Panc1 (cell line): ENCODE measurements at regions not wholly inside any gene's neighbourhood (a gene's known extent, or its start where the extent isn't known, plus 50 kb on each side); places are given as distances from the start of the nearest gene placed in this dataset.
A peak's percentile ranks its signal among the peaks of the same experiment; 100 is the strongest.

ENCODE experiments used
- ATAC-seq: fragments of 200-7000 bp; cut with Tn5 transposase; 2 replicates; pipeline ENCODE4 v1.9.1; 2020; ENCODE audit warnings: mild to moderate bottlenecking, moderate library complexity
- BruUV-seq: library from RNA; stranded (reverse); fragments of 400-500 nt; replicated peaks from 2 replicates; lab custom pipeline; 2021; lab: Mats Ljungman, UMichigan
- CTCF ChIA-PET: fragments of 300-600 bp; sonication (Branson Sonifier 250); formaldehyde crosslinking; loops from one replicate; lab custom pipeline; 2022; ENCODE audit warnings: antibody characterized with exemption; lab: Charles Lee
- POLR2A ChIA-PET: fragments of 300-600 bp; sonication (Branson Sonifier 250); formaldehyde crosslinking; loops from one replicate; lab custom pipeline; 2022; ENCODE audit warnings: antibody characterized with exemption; lab: Charles Lee
- DNase-seq: peaks from one replicate; pipeline ENCODE4 v3.0.0-alpha.2; 2010; ENCODE audit warnings: low read depth, low spot score
- H3K27ac ChIP-seq: 2 replicates; pipeline ENCODE4 v1.5.1; 2011; ENCODE audit warnings: mild to moderate bottlenecking, low read length, inconsistent platforms
- H3K27me3 ChIP-seq: fragments of 200-500 bp; sonication (Bioruptor generic); 2 replicates; pipeline ENCODE4 v1.6.0; 2014; ENCODE audit warnings: low read length, inconsistent platforms; ENCODE audit not compliant: control insufficient read depth, insufficient read depth
- H3K36me3 ChIP-seq: fragments of 200-500 bp; sonication (Bioruptor generic); 2 replicates; pipeline ENCODE4 v1.5.1; 2014; ENCODE audit warnings: inconsistent platforms, mild to moderate bottlenecking, low read length, moderate library complexity; ENCODE audit not compliant: control insufficient read depth, insufficient read depth
- H3K4me1 ChIP-seq: 2 replicates; pipeline ENCODE4 v1.5.1; 2011; ENCODE audit warnings: inconsistent platforms, mild to moderate bottlenecking, low read length, moderate library complexity; ENCODE audit not compliant: control insufficient read depth, insufficient read depth
- H3K4me3 ChIP-seq, 2 experiments: 2 replicates each; pipeline ENCODE4 v1.5.1; 2011 to 2012; ENCODE audit warnings: low read depth in 2 of 2, low read length in 2 of 2, mild to moderate bottlenecking in 2 of 2, inconsistent platforms in 1 of 2, moderate library complexity in 1 of 2
- H3K9me3 ChIP-seq: fragments of 200-500 bp; sonication (Bioruptor generic); 2 replicates; pipeline ENCODE4 v1.5.1; 2014; ENCODE audit warnings: low read depth, mild to moderate bottlenecking, inconsistent platforms, low read length, moderate library complexity; ENCODE audit not compliant: control insufficient read depth, insufficient read depth
- POLR2AphosphoS5 ChIP-seq: IDR thresholded peaks from 2 replicates; pipeline ENCODE4 v1.6.1; 2012; ENCODE audit warnings: mild to moderate bottlenecking, low read depth, low read length, moderate library complexity
- SIN3A ChIP-seq: IDR thresholded peaks from 2 replicates; pipeline ENCODE4 v1.6.1; 2012; ENCODE audit warnings: low read depth, mild to moderate bottlenecking, low read length, moderate library complexity, borderline replicate concordance; ENCODE audit not compliant: insufficient read depth
- TCF7L2 ChIP-seq: IDR thresholded peaks from 2 replicates; pipeline ENCODE4 v1.6.1; 2011; ENCODE audit warnings: mild to moderate bottlenecking, low read depth, low read length, inconsistent platforms
- in situ Hi-C: cut with HindIII; loops from 2 replicates; pipeline ENCODE4 v1.10.0; 2016; ENCODE audit warnings: low sequenced_read_pairs, low pct_unique_long_range_greater_than_20kb
- intact Hi-C: fragments of 100-400 bp; cut with micrococcal nuclease; formaldehyde crosslinking; loops from one replicate; pipeline ENCODE4 v1.10.0; 2022; ENCODE audit not compliant: unreplicated experiment
- TF ChIP-seq, protein P1 (sequence below): fragments of 450-650 bp; IDR thresholded peaks from 2 replicates; pipeline ENCODE4 v1.5.1; 2017; ENCODE audit warnings: mild to moderate bottlenecking
- TF ChIP-seq, protein P2 (sequence below), 2 experiments: IDR thresholded peaks; 2 replicates each; pipeline ENCODE4 v1.6.1; 2011 to 2012; ENCODE audit warnings: low read depth in 2 of 2, control low read depth in 1 of 2, low read length in 1 of 2, mild to moderate bottlenecking in 1 of 2, moderate library complexity in 1 of 2; ENCODE audit not compliant: insufficient read depth in 1 of 2

DNA sequence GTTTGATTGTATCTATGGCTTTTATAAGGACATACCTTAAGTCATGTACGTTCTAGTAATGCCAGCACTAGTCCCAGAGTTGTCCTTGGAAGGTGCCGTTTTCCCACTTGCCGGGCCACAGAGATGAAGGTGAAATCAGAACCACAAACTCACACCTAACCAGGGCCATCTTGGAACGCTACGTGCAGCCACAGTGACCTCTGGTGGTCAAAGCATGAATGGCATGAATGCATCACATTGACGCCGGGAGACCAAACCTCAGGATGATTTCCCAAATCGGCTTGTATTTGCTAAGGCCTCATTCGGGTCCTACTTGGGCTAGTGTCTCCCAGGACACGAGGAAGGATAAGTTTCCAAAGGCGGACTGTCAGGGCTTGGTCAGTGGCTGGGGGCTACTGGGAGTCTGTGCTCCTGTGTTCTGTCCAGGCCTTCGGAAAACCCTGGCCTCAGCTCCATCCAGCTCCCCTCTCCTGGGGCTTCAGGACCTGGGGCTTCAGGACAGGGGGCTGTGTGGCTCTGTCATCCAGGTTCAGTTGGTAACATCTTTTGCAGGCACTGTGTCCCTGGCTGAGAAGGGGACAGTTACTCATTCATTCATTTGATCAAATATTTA is 260.5 kb downstream of the PRDM2 start:
- BruUV-seq = no TSS peak

DNA sequence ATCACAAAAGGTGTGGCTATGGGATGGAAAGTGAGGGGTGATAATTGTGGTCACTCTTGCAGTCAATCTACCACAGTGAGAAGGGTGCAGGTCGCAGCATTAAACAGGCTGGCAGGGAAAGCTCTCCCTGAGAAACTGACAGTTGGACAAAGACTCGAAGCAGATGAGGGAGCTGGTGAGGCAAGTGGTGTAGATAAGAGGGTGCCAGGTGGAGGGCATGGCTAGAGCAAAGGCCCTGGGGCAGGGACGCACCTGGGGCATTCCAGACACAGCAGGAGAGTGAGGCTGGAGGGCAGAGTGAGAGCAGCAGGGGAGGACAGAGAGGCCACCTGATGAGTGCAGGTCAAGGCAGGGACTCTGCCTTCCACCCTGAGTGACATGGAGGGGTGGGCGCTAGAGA is 264.8 kb downstream of the PRDM2 start:
- in situ Hi-C loops = no loop called here
- TF ChIP-seq TCF7L2 (no peak), SIN3A (no peak), POLR2AphosphoS5 (no peak)
- TF ChIP-seq, protein P1, sequence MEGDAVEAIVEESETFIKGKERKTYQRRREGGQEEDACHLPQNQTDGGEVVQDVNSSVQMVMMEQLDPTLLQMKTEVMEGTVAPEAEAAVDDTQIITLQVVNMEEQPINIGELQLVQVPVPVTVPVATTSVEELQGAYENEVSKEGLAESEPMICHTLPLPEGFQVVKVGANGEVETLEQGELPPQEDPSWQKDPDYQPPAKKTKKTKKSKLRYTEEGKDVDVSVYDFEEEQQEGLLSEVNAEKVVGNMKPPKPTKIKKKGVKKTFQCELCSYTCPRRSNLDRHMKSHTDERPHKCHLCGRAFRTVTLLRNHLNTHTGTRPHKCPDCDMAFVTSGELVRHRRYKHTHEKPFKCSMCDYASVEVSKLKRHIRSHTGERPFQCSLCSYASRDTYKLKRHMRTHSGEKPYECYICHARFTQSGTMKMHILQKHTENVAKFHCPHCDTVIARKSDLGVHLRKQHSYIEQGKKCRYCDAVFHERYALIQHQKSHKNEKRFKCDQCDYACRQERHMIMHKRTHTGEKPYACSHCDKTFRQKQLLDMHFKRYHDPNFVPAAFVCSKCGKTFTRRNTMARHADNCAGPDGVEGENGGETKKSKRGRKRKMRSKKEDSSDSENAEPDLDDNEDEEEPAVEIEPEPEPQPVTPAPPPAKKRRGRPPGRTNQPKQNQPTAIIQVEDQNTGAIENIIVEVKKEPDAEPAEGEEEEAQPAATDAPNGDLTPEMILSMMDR = no peak
- TF ChIP-seq, protein P2, sequence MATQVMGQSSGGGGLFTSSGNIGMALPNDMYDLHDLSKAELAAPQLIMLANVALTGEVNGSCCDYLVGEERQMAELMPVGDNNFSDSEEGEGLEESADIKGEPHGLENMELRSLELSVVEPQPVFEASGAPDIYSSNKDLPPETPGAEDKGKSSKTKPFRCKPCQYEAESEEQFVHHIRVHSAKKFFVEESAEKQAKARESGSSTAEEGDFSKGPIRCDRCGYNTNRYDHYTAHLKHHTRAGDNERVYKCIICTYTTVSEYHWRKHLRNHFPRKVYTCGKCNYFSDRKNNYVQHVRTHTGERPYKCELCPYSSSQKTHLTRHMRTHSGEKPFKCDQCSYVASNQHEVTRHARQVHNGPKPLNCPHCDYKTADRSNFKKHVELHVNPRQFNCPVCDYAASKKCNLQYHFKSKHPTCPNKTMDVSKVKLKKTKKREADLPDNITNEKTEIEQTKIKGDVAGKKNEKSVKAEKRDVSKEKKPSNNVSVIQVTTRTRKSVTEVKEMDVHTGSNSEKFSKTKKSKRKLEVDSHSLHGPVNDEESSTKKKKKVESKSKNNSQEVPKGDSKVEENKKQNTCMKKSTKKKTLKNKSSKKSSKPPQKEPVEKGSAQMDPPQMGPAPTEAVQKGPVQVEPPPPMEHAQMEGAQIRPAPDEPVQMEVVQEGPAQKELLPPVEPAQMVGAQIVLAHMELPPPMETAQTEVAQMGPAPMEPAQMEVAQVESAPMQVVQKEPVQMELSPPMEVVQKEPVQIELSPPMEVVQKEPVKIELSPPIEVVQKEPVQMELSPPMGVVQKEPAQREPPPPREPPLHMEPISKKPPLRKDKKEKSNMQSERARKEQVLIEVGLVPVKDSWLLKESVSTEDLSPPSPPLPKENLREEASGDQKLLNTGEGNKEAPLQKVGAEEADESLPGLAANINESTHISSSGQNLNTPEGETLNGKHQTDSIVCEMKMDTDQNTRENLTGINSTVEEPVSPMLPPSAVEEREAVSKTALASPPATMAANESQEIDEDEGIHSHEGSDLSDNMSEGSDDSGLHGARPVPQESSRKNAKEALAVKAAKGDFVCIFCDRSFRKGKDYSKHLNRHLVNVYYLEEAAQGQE (IDR thresholded peaks at IDR 0.05; ENCODE audit: insufficient read depth in 1 of 2, low read depth in 2 of 2, low read length in 1 of 2) = no peak
- no peaks in the 10 kb centered on the region for H3K36me3 ChIP-seq
- no peaks in the 10 kb centered on the region for H3K4me1 ChIP-seq
- intact Hi-C loops = loop anchor here (2.0 to 5.0 kb wide), 2 partner anchors 297 to 1082 kb away; no protein-coding TSS in a partner anchor
- ChIA-PET CTCF (no interaction called here), POLR2A (no interaction called here)
- no peak overlapping the region for H3K4me3 ChIP-seq
- no peaks in the 10 kb centered on the region for H3K9me3 ChIP-seq
- BruUV-seq = no TSS peak
- no peak for DNase-seq
- peaks cover 2% of the 10 kb centered on the region; the same call in 1 of the 2 replicates for H3K27me3 ChIP-seq
- H3K27ac ChIP-seq = no peak overlapping the region
- ATAC-seq = no peak

More for the DNA sequence above, 260.5 kb downstream of the PRDM2 start:
- no peak overlapping the region for H3K27ac ChIP-seq
- no peak for TF ChIP-seq TCF7L2
- TF ChIP-seq, protein P1 = peak; percentile 95
- intact Hi-C loops (loop anchor here (2.0 to 5.0 kb wide), 2 partner anchors 132 to 293 kb away; no protein-coding TSS in a partner anchor), in situ Hi-C loops (no loop called here)
- ATAC-seq = peak; percentile 86
- CTCF ChIA-PET = interaction anchor here (0.7 kb wide), 1 partner anchor 12 kb away, joined by 3 read pairs; no protein-coding TSS in a partner anchor
- H3K27me3 ChIP-seq = peaks cover 2% of the 10 kb centered on the region; the same call in 1 of the 2 replicates
- no peaks in the 10 kb centered on the region for H3K4me1 ChIP-seq
- no peaks in the 10 kb centered on the region for H3K36me3 ChIP-seq
- POLR2A ChIA-PET = no interaction called here
- no peaks in the 10 kb centered on the region for H3K9me3 ChIP-seq
- peak; percentile 73 for DNase-seq
- no peak overlapping the region for H3K4me3 ChIP-seq
